HCT116 (cell line): ENCODE measurements at regions not wholly inside any gene's neighbourhood (a gene's known extent, or its start where the extent isn't known, plus 50 kb on each side); places are given as distances from the start of the nearest gene placed in this dataset.

Source experiments
- ATAC-seq: fragments of 200-7000 bp; cut with Tn5 transposase; 2 replicates; pipeline ENCODE4 v1.9.1; 2020; ENCODE audit warnings: mild to moderate bottlenecking, moderate library complexity
- BruUV-seq: library from RNA; stranded (reverse); fragments of 400-500 nt; replicated peaks from 2 replicates; lab custom pipeline; 2021; lab: Mats Ljungman, UMichigan
- CTCF ChIA-PET: fragments of 300-600 bp; sonication (Branson Sonifier 250); formaldehyde crosslinking; loops from one replicate; lab custom pipeline; 2021; ENCODE audit warnings: antibody characterized with exemption; lab: Charles Lee
- POLR2A ChIA-PET: fragments of 300-600, 350-600 bp; sonication (Branson Sonifier 250); formaldehyde crosslinking; loops from one replicate; lab custom pipeline; 2021; ENCODE audit warnings: antibody characterized with exemption; lab: Charles Lee
- RAD21 ChIA-PET, 2 experiments: fragments of 300-600 bp; sonication (Branson Sonifier 250); formaldehyde crosslinking; loops; one replicate each; lab custom pipeline; 2023; ENCODE audit warnings: low total read pairs in 2 of 2; ENCODE audit not compliant: uncharacterized antibody in 2 of 2, unreplicated experiment in 2 of 2, low non-redundant PET in 1 of 2; lab: Charles Lee
- DNase-seq: peaks from one replicate; pipeline ENCODE4 v3.0.0-alpha.2; 2010; ENCODE audit warnings: low read depth, low spot score
- H2AFZ ChIP-seq: fragments of 200-600 bp; shearing (Covaris generic), sonication (generic); 2 replicates; pipeline ENCODE4 v1.6.1; 2017; ENCODE audit warnings: low read depth, mixed run types, mixed read lengths, antibody characterized with exemption, low read length; ENCODE audit not compliant: poor library complexity, severe bottlenecking
- H3K27ac ChIP-seq: 2 replicates; pipeline ENCODE4 v1.5.1; 2012; ENCODE audit warnings: low read depth, low read length
- H3K27me3 ChIP-seq: fragments of 200-600 bp; sonication (generic); 2 replicates; pipeline ENCODE4 v1.6.1; 2016; ENCODE audit warnings: mixed run types, low read length, mixed read lengths; ENCODE audit not compliant: insufficient read depth
- H3K36me3 ChIP-seq, 2 experiments: fragments of 200-500 bp in 1 of 2; fragments of 200-600 bp in 1 of 2; sonication (Bioruptor generic) in 1 of 2; sonication (generic) in 1 of 2; 2 replicates each; pipeline versions ENCODE4 v1.5.1 to v1.6.1; 2014 to 2016; ENCODE audit warnings: low read length in 2 of 2, inconsistent platforms in 1 of 2, mixed read lengths in 1 of 2, mixed run types in 1 of 2; ENCODE audit not compliant: insufficient read depth in 2 of 2, control insufficient read depth in 1 of 2
- H3K4me1 ChIP-seq, 2 experiments: fragments of 200-600 bp in 1 of 2; sonication (generic) in 1 of 2; 2 replicates each; pipeline versions ENCODE4 v1.5.1 to v1.6.1; 2012 to 2017; ENCODE audit warnings: low read length in 2 of 2, inconsistent platforms in 1 of 2, mild to moderate bottlenecking in 1 of 2, mixed read lengths in 1 of 2, mixed run types in 1 of 2, moderate library complexity in 1 of 2; ENCODE audit not compliant: insufficient read depth in 2 of 2, control insufficient read depth in 1 of 2
- H3K4me2 ChIP-seq: fragments of 200-600 bp; sonication (generic); 2 replicates; pipeline ENCODE4 v1.6.1; 2017; ENCODE audit warnings: mixed run types, low read length, mixed read lengths
- H3K4me3 ChIP-seq, 2 experiments: fragments of 200-600 bp in 1 of 2; sonication (generic) in 1 of 2; replicated peaks in 1 of 2; 2 replicates each; pipeline ENCODE4 v1.5.1; 2011 to 2016; ENCODE audit warnings: low read length in 2 of 2, control low read depth in 1 of 2, low read depth in 1 of 2, mild to moderate bottlenecking in 1 of 2, mixed read lengths in 1 of 2, mixed run types in 1 of 2
- H3K79me2 ChIP-seq: fragments of 200-600 bp; sonication (generic); 2 replicates; pipeline ENCODE4 v1.6.1; 2017; ENCODE audit warnings: mild to moderate bottlenecking, mixed run types, low read length, moderate library complexity, mixed read lengths; ENCODE audit not compliant: insufficient read depth
- H3K9ac ChIP-seq: fragments of 200-600 bp; sonication (generic); 2 replicates; pipeline ENCODE4 v1.6.1; 2016; ENCODE audit warnings: low read length, mixed read lengths
- H3K9me2 ChIP-seq: fragments of 200-600 bp; sonication (generic), shearing (Covaris generic); 2 replicates; pipeline ENCODE4 v1.6.1; 2017; ENCODE audit warnings: mixed run types, mild to moderate bottlenecking, moderate library complexity; ENCODE audit not compliant: insufficient read depth
- H3K9me3 ChIP-seq, 2 experiments: fragments of 200-500 bp in 1 of 2; fragments of 200-600 bp in 1 of 2; sonication (Bioruptor generic) in 1 of 2; sonication (generic) in 1 of 2; 2 replicates each; pipeline ENCODE4 v1.6.1; 2014 to 2017; ENCODE audit warnings: low read length in 2 of 2, mixed read lengths in 2 of 2, inconsistent platforms in 1 of 2, low read depth in 1 of 2, mild to moderate bottlenecking in 1 of 2, mixed run types in 1 of 2, moderate library complexity in 1 of 2; ENCODE audit not compliant: control insufficient read depth in 1 of 2, insufficient read depth in 1 of 2
- H4K20me1 ChIP-seq: fragments of 200-600 bp; sonication (generic), shearing (Covaris generic); 2 replicates; pipeline ENCODE4 v1.6.1; 2017; ENCODE audit warnings: mixed run types, mild to moderate bottlenecking, moderate library complexity; ENCODE audit not compliant: insufficient read depth
- CBX3 ChIP-seq: IDR thresholded peaks from 2 replicates; pipeline ENCODE4 v1.6.1; 2012; ENCODE audit warnings: low read depth
- CEBPB ChIP-seq: IDR thresholded peaks from 2 replicates; pipeline ENCODE4 v1.6.1; 2012; ENCODE audit warnings: low read depth
- EGR1 ChIP-seq: IDR thresholded peaks from 2 replicates; pipeline ENCODE4 v1.6.1; 2012; ENCODE audit warnings: low read depth
- ELF1 ChIP-seq: IDR thresholded peaks from 2 replicates; pipeline ENCODE4 v1.6.1; 2012; ENCODE audit warnings: low read depth, borderline replicate concordance
- EZH2 ChIP-seq: fragments of 200-600 bp; sonication (generic); IDR thresholded peaks from 2 replicates; pipeline ENCODE4 v1.6.1; 2017; ENCODE audit warnings: antibody characterized with exemption, mixed run types
- EZH2phosphoT487 ChIP-seq: fragments of 200-600 bp; IDR thresholded peaks from 2 replicates; pipeline ENCODE4 v1.6.1; 2018; ENCODE audit warnings: antibody characterized with exemption, borderline replicate concordance
- FOSL1 ChIP-seq: IDR thresholded peaks from 2 replicates; pipeline ENCODE4 v1.6.1; 2012; ENCODE audit warnings: low read depth
- JUND ChIP-seq: IDR thresholded peaks from 2 replicates; pipeline ENCODE4 v1.6.1; 2012
- POLR2A ChIP-seq: IDR thresholded peaks from 2 replicates; pipeline ENCODE4 v1.7.0; 2011; ENCODE audit warnings: borderline replicate concordance; ENCODE audit not compliant: insufficient read depth, insufficient read length; ENCODE audit errors: extremely low read depth
- POLR2AphosphoS5 ChIP-seq: IDR thresholded peaks from 2 replicates; pipeline ENCODE4 v1.6.1; 2011; ENCODE audit warnings: mild to moderate bottlenecking, low read depth, low read length, moderate library complexity
- RAD21 ChIP-seq: IDR thresholded peaks from 2 replicates; pipeline ENCODE4 v1.6.1; 2012; ENCODE audit warnings: low read depth, mild to moderate bottlenecking
- SIN3A ChIP-seq: IDR thresholded peaks from 2 replicates; pipeline ENCODE4 v1.6.1; 2012; ENCODE audit warnings: low read depth
- SP1 ChIP-seq: IDR thresholded peaks from 2 replicates; pipeline ENCODE4 v1.6.1; 2012; ENCODE audit warnings: low read depth
- SRF ChIP-seq: IDR thresholded peaks from 2 replicates; pipeline ENCODE4 v1.6.1; 2012; ENCODE audit warnings: low read depth
- TCF7L2 ChIP-seq: IDR thresholded peaks from 2 replicates; pipeline ENCODE4 v1.7.0; 2011; ENCODE audit warnings: borderline replicate concordance, inconsistent platforms; ENCODE audit not compliant: insufficient read depth, insufficient read length; ENCODE audit errors: extremely low read depth
- YY1 ChIP-seq: IDR thresholded peaks from 2 replicates; pipeline ENCODE4 v1.6.1; 2011; ENCODE audit warnings: low read length, low read depth, moderate library complexity, mild to moderate bottlenecking; ENCODE audit not compliant: insufficient replicate concordance; ENCODE audit errors: extremely low read depth
- intact Hi-C: fragments of 100-400 bp; cut with micrococcal nuclease; formaldehyde crosslinking; loops from 2 replicates; pipeline ENCODE4 v1.10.0; 2022
- TF ChIP-seq, protein P1 (sequence below): IDR thresholded peaks from 2 replicates; pipeline ENCODE4 v1.6.1; 2011; ENCODE audit warnings: mild to moderate bottlenecking, low read length, moderate library complexity; ENCODE audit not compliant: insufficient replicate concordance; ENCODE audit errors: extremely low read depth
- TF ChIP-seq, protein P2 (sequence below), 3 experiments: fragments of 200-600 bp in 1 of 3; sonication (generic) in 1 of 3; IDR thresholded peaks in 2 of 3; conservative IDR thresholded peaks in 1 of 3; 2 replicates each; pipeline ENCODE4 v1.5.1; 2012 to 2017; ENCODE audit warnings: low read depth in 2 of 3, low read length in 2 of 3, antibody characterized with exemption in 1 of 3, borderline replicate concordance in 1 of 3, control low read depth in 1 of 3, mild to moderate bottlenecking in 1 of 3, mixed read lengths in 1 of 3, mixed run types in 1 of 3, moderate library complexity in 1 of 3; ENCODE audit not compliant: insufficient read depth in 1 of 3
- TF ChIP-seq, protein P3 (sequence below): IDR thresholded peaks from 2 replicates; pipeline ENCODE4 v1.6.1; 2012

DNA sequence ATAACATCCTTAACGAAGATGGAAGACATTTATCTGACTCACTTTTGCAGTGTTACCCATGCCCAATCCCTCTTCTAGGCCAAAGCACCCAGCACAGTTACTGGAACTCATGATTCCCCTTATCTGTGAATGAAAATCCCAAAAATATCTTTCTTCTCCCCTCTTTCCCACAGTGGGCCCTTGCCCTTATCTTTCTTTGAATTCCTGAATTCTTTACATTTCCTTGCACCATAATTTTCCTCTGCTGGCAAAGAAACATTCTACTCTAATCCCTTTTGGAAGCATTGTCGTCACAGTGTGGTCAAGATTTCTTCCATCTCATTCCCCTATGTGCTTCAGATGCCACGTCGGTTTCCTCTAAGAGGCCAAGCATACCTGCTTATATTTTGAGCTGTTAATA lies 135.9 kb upstream of the LIFR start (continued):
- TF ChIP-seq, protein P1, sequence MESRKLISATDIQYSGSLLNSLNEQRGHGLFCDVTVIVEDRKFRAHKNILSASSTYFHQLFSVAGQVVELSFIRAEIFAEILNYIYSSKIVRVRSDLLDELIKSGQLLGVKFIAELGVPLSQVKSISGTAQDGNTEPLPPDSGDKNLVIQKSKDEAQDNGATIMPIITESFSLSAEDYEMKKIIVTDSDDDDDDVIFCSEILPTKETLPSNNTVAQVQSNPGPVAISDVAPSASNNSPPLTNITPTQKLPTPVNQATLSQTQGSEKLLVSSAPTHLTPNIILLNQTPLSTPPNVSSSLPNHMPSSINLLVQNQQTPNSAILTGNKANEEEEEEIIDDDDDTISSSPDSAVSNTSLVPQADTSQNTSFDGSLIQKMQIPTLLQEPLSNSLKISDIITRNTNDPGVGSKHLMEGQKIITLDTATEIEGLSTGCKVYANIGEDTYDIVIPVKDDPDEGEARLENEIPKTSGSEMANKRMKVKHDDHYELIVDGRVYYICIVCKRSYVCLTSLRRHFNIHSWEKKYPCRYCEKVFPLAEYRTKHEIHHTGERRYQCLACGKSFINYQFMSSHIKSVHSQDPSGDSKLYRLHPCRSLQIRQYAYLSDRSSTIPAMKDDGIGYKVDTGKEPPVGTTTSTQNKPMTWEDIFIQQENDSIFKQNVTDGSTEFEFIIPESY, result no peak
- TF ChIP-seq TCF7L2 (no peak), EZH2phosphoT487 (no peak), POLR2AphosphoS5 (no peak)

DNA sequence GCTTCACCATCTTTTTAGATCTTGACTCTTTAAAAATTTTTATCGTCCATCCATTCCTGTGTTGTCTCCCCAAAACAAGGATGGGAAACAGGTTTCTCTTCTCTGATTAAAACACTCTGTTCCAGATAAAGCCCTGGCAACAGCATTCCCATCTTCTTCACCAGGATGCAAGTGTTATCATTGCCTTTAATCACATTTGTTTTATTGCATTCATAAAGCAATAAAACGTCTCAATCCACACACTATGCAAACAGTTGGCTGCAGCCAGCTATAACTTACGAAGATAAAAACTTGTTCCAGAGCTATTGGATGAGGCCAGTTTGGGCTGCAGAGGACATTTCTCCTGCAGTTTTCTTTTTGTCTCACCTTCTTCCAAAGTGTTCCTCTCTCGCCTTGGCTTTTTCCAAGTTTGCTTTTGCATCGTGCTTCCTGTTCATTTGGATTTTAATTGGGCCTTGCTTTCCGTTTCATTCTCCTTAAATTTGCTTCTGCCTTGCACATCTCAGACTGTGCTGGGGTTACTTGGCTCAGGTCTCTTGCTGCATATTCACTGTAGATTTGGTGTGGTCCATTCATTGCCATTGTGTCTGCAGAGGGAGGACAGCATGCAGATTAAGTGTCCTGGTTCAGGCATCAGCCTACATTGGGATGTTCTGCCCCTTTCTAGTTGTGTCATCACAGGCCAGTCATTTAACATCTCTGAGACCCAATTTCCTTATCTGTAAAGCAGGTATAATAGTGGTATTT lies 136.5 kb upstream of the LIFR start:
- Histone ChIP-seq H3K79me2 (no peaks in the 10 kb centered on the region), H3K27me3 (no peaks in the 10 kb centered on the region), H3K4me2 (no peak overlapping the region), H2AFZ (no peak overlapping the region), H4K20me1 (no peaks in the 10 kb centered on the region), H3K4me1 (no peaks in the 10 kb centered on the region), H3K9me3 (no peaks in the 10 kb centered on the region), H3K27ac (no peak overlapping the region), H3K9ac (no peak overlapping the region), H3K36me3 (no peaks in the 10 kb centered on the region), H3K4me3 (no peak overlapping the region), H3K9me2 (no peaks in the 10 kb centered on the region)
- CTCF ChIA-PET, result interaction anchor here (0.6 kb wide), 1 partner anchor 34 kb away, joined by 3 read pairs; no protein-coding TSS in a partner anchor
- POLR2A ChIA-PET, result no interaction called here
- DNase-seq (no peak), ATAC-seq (no peak)
- TF ChIP-seq, protein P1, result no peak
- TF ChIP-seq TCF7L2 (no peak), ELF1 (no peak), JUND (no peak), SIN3A (no peak), POLR2AphosphoS5 (no peak), RAD21 (no peak), YY1 (no peak), CBX3 (no peak), POLR2A (no peak), SP1 (no peak), EGR1 (no peak), EZH2 (no peak), SRF (no peak), EZH2phosphoT487 (no peak), CEBPB (no peak), FOSL1 (no peak)
- TF ChIP-seq, protein P2, sequence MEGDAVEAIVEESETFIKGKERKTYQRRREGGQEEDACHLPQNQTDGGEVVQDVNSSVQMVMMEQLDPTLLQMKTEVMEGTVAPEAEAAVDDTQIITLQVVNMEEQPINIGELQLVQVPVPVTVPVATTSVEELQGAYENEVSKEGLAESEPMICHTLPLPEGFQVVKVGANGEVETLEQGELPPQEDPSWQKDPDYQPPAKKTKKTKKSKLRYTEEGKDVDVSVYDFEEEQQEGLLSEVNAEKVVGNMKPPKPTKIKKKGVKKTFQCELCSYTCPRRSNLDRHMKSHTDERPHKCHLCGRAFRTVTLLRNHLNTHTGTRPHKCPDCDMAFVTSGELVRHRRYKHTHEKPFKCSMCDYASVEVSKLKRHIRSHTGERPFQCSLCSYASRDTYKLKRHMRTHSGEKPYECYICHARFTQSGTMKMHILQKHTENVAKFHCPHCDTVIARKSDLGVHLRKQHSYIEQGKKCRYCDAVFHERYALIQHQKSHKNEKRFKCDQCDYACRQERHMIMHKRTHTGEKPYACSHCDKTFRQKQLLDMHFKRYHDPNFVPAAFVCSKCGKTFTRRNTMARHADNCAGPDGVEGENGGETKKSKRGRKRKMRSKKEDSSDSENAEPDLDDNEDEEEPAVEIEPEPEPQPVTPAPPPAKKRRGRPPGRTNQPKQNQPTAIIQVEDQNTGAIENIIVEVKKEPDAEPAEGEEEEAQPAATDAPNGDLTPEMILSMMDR (IDR thresholded peaks at IDR 0.05 in 2 of 3, conservative IDR thresholded peaks at IDR 0.05 in 1 of 3; ENCODE audit: borderline replicate concordance in 1 of 3, insufficient read depth in 1 of 3, low read depth in 2 of 3, low read length in 2 of 3), result no peak
- TF ChIP-seq, protein P3, sequence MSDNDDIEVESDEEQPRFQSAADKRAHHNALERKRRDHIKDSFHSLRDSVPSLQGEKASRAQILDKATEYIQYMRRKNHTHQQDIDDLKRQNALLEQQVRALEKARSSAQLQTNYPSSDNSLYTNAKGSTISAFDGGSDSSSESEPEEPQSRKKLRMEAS, result no peak
- intact Hi-C loops, result no loop called here
- BruUV-seq, result no TSS peak
- RAD21 ChIA-PET, result no interaction called here
